ENCODE measurements at regions not wholly inside any gene's neighbourhood (a gene's known extent, or its start where the extent isn't known, plus 50 kb on each side); places are given as distances from the start of the nearest gene placed in this dataset.
A peak's percentile ranks its signal among the peaks of the same experiment; 100 is the strongest.
"Not testable (repeated sequence)": the region's sequence is repeated elsewhere in the genome, so short reads cannot be mapped to it uniquely, and the experiment has no call there.

GRCh38 chr13:76009267-76009890 lies 373.2 kb downstream of the LMO7 start:
- no peak for DNase-seq (ENCODE audit: low spot score)

- no peak for DNase-seq (ENCODE audit: low spot score)
Observed at GRCh38 chr13:76004416-76004815, 368.3 kb downstream of the LMO7 start.

- no peak for DNase-seq (ENCODE audit: low spot score)
Observed at GRCh38 chr13:76000131-76000530, 364.0 kb downstream of the LMO7 start.

GRCh38 chr13:75996582-75996981 lies 360.5 kb downstream of the LMO7 start:
- DNase-seq (ENCODE audit: low spot score) = no peak

- no peak for DNase-seq (ENCODE audit: low spot score)
Observed at GRCh38 chr13:75995966-75996365, 359.8 kb downstream of the LMO7 start.

GRCh38 chr13:75993823-75994222 lies 357.7 kb downstream of the LMO7 start:
- no peak for DNase-seq (ENCODE audit: low spot score)

- no peak for DNase-seq (ENCODE audit: low spot score)
Observed at GRCh38 chr13:75993241-75993640, 357.1 kb downstream of the LMO7 start.

GRCh38 chr13:75986818-75987217 lies 350.7 kb downstream of the LMO7 start:
- DNase-seq (ENCODE audit: low spot score) = peak; percentile 6

- no peak for DNase-seq (ENCODE audit: low spot score)
Observed at GRCh38 chr13:75985132-75985531, 349.0 kb downstream of the LMO7 start.

- DNase-seq (ENCODE audit: low spot score) = no peak
Observed at GRCh38 chr13:75978818-75979217, 342.7 kb downstream of the LMO7 start.

- no peak for DNase-seq (ENCODE audit: low spot score)
Observed at GRCh38 chr13:75968103-75968838, 332.1 kb downstream of the LMO7 start.

- DNase-seq (ENCODE audit: low spot score) = no peak
Observed at GRCh38 chr13:75963302-75963701, 327.2 kb downstream of the LMO7 start.

GRCh38 chr13:75961911-75962310 lies 325.8 kb downstream of the LMO7 start:
- DNase-seq (ENCODE audit: low spot score) = no peak

- no peak for DNase-seq (ENCODE audit: low spot score)
Observed at GRCh38 chr13:75960538-75960994, 324.4 kb downstream of the LMO7 start.

GRCh38 chr13:75959861-75960481 lies 323.8 kb downstream of the LMO7 start:
- DNase-seq (ENCODE audit: low spot score) = no peak

- DNase-seq (ENCODE audit: low spot score) = not testable (repeated sequence)
Observed at GRCh38 chr13:75953589-75953988, 317.5 kb downstream of the LMO7 start.

- no peak for DNase-seq (ENCODE audit: low spot score)
Observed at GRCh38 chr13:75947448-75947847, 311.3 kb downstream of the LMO7 start.

- no peak for DNase-seq (ENCODE audit: low spot score)
Observed at GRCh38 chr13:75946536-75947284, 310.6 kb downstream of the LMO7 start.

- no peak for DNase-seq (ENCODE audit: low spot score)
Observed at GRCh38 chr13:75945841-75946482, 309.8 kb downstream of the LMO7 start.

GRCh38 chr13:75938811-75939560 lies 302.9 kb downstream of the LMO7 start:
- DNase-seq (ENCODE audit: low spot score) = no peak

GRCh38 chr13:75936791-75937190 lies 300.7 kb downstream of the LMO7 start:
- DNase-seq (ENCODE audit: low spot score) = no peak
